Thyroid gland (tissue), 4 donors: ENCODE measurements at regions not wholly inside any gene's neighbourhood (a gene's known extent, or its start where the extent isn't known, plus 50 kb on each side); places are given as distances from the start of the nearest gene placed in this dataset.

Experiments used
- POLR2A ChIP-seq, 2 donors: fragments of 450-650 bp; IDR thresholded peaks; one replicate each; pipeline ENCODE4 v1.6.1; 2017; ENCODE audit warnings: antibody characterized with exemption in 2 of 2, mild to moderate bottlenecking in 2 of 2, moderate library complexity in 1 of 2
- TF ChIP-seq, protein P1 (sequence below), 6 experiments: fragments of 200-600 bp in 3 of 6; fragments of 450-650 bp in 3 of 6; sonication (generic) in 3 of 6; IDR thresholded peaks; one replicate each; pipeline ENCODE4 v1.5.1; 2016 to 2019; ENCODE audit warnings: antibody characterized with exemption in 6 of 6, mild to moderate bottlenecking in 2 of 6, inconsistent platforms in 1 of 6, moderate library complexity in 1 of 6

DNA sequence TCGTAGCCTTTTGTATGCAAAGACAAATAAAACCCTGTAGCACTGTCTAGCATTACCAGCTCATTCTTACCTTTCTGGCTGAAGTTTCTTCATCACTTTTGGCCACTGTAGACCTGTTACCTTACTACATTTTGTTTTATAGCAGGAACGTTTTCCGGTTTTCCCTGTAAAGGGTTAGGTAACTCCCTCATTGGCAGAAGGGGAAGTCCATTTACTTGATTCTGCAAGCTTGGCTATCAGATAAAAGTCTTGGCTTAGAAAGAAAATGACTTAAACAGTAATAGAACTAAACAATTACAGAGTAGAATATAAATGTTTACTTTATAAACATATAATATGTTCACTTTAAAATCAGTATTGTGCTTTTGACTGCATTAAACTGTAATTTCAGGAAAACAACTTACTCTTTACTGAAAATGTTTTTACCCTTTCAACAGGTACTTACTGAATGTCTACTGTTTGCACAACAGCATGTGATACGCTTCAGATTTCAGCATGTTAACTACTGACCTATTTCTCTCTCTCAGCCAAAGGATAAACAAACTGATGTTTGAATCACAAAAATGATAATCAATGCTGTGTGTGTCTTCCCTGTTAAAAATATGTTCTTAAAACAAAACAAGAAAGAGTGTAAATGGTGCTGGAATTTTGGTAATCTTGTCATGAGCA lies 67.1 kb downstream of the OTUD1 start:
- TF ChIP-seq, protein P1, sequence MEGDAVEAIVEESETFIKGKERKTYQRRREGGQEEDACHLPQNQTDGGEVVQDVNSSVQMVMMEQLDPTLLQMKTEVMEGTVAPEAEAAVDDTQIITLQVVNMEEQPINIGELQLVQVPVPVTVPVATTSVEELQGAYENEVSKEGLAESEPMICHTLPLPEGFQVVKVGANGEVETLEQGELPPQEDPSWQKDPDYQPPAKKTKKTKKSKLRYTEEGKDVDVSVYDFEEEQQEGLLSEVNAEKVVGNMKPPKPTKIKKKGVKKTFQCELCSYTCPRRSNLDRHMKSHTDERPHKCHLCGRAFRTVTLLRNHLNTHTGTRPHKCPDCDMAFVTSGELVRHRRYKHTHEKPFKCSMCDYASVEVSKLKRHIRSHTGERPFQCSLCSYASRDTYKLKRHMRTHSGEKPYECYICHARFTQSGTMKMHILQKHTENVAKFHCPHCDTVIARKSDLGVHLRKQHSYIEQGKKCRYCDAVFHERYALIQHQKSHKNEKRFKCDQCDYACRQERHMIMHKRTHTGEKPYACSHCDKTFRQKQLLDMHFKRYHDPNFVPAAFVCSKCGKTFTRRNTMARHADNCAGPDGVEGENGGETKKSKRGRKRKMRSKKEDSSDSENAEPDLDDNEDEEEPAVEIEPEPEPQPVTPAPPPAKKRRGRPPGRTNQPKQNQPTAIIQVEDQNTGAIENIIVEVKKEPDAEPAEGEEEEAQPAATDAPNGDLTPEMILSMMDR (IDR thresholded peaks at IDR 0.05): no peak
- no peak for TF ChIP-seq POLR2A (IDR thresholded peaks at IDR 0.05)
